ENCODE measurements at regions not wholly inside any gene's neighbourhood (a gene's known extent, or its start where the extent isn't known, plus 50 kb on each side); places are given as distances from the start of the nearest gene placed in this dataset.
"Not testable (repeated sequence)": the region's sequence is repeated elsewhere in the genome, so short reads cannot be mapped to it uniquely, and the experiment has no call there.

DNA sequence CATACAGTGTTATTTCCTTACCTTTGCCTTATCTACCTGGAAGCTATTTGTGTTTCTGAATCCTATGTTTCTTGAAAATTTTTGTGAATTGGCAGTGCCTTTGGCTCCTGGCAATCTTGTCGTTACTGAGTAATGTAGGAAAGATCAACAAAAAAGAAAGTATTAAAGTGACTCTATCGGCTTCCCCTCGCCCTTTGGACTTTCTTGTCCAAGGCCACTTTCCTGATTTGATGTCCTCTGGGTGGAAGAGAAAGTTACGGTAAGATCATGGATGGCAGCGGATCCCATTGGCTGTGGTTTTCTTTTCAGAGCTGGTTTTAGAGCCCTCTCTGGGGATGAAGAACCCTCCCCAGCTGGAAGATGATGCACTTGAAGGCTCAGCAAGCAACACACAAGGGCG is 324.9 kb upstream of the COX7C start:
- not testable (repeated sequence) for DNase-seq

DNA sequence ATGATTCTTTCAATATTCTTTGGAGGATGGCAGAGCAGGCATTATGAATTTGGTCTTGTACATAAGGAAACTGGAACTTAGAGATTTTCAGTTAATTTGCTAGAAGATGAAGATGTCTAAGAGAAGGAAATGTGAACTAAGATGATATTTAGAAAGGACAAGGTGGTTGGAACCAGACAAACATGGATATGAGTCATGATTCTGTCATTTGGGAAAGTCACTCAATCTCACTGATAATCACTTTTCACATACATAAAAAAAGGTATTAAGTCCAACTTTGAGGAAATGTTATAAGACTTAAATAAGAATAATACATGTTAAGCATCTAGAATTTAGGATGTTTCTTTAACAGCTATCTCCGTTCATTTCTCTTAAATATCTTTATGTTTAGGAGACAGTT is 315.1 kb upstream of the COX7C start:
- DNase-seq: not testable (repeated sequence)

DNA sequence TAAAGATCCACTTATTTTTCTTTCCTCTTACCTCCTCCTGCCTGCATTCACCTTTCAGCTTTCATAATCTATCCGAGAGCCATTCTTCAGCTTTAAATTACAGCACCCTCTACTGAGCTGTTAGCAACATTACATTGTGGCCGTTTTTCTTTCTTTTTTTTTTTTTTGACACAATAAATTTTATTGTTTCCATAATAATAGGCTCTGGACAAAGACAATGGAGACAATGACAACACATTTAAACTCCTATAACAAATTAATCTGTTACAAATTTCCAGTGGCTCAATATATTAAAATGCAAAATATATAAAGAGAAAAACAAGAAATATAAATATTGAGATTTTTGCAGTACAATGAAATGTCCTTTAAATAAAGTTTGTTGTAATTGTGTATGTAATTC is 312.7 kb upstream of the COX7C start:
- DNase-seq: peak; percentile 9

DNA sequence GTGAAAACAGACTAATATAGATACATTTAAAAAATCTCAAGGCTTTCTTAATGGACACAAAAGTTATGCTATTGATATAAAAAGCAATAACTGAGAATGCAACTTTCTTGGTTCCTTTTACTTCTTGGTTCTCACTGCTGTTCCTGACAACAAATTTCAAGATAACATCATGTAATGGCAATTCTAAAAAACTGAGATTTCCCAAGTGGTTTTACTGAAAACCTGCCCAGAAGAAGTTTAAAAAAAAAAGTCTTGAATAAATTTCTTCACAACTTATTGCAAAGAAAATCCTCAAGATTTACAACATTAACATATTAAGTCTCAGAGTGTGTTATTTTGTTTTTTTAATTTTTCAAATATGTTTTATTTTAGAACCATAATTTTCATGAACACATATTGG is 302.8 kb upstream of the COX7C start:
- no peak for DNase-seq

DNA sequence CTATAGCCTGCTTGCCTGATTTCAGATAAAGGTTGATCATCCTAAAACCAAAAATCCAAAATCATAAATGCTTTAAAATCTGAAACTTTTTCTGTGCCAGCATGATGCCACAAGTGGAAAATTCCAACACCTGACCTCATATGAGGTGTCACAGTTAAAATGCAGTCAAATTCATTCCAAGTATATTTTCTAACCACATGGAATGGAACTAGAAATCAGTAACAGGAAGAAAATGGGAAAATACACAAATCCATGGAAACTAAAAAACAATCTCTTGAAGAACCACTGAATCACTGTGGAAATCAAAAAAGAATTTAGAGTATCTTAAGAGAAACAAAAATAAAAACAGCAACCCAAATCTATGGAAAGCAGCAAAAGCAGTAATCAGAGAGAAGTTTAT is 297.5 kb upstream of the COX7C start:
- DNase-seq: no peak

DNA sequence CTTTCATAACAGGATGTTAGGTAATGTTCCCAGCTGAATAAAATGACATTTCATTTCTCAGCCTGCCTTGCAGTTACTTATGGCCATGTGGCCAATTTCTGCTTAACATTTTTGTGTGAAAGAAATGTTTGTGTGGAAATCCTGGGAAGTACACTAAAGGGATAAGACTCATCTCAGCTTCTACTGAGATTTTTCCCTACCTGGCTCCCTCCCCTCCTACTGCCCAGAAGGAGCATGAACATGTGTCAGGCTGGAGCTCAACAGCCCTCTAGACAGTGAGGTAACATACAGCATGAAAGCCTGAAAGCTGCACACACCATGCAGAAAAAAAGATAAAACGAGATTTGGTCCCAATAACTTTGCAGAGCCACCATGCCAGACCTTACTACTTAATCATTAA is 288.4 kb upstream of the COX7C start:
- no peak for DNase-seq

DNA sequence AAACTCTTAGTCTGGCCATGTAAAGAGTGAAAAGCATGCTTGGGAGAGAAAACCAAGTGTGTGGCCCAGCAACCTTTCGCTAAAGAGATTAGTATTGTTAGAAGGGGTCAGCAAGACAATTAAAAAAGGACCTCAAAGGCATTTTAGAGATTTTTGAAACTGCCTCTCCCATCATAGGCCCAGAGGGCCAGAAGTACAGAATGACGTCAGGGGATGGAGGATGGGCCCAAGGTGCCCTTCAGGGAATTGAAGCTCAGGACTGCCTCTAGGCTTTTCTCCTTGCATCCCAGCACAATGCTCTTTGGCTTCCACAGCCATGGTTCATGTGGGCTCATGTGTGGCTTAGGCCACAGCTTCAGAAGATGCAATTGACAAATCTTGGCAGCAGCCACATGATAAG is 287.0 kb upstream of the COX7C start:
- DNase-seq: no peak

DNA sequence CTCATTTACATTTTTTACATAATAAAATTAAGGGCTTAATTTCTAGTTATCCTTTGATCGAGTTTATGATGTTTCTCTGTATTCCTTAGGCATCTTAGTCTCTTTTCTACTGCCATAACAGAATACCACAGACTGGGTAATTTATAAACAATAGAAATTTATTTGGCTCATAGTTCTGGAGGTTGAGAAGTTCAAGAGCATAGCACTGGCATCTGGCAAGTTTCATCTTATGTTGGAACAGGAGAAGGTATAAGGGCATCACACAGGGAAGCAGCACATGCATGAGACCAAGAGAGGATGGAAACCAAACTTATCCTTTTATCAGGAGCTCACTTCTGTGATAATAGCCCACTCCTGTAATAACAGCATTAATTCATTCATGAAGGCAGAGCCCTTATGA is 284.9 kb upstream of the COX7C start:
- DNase-seq: no peak

DNA sequence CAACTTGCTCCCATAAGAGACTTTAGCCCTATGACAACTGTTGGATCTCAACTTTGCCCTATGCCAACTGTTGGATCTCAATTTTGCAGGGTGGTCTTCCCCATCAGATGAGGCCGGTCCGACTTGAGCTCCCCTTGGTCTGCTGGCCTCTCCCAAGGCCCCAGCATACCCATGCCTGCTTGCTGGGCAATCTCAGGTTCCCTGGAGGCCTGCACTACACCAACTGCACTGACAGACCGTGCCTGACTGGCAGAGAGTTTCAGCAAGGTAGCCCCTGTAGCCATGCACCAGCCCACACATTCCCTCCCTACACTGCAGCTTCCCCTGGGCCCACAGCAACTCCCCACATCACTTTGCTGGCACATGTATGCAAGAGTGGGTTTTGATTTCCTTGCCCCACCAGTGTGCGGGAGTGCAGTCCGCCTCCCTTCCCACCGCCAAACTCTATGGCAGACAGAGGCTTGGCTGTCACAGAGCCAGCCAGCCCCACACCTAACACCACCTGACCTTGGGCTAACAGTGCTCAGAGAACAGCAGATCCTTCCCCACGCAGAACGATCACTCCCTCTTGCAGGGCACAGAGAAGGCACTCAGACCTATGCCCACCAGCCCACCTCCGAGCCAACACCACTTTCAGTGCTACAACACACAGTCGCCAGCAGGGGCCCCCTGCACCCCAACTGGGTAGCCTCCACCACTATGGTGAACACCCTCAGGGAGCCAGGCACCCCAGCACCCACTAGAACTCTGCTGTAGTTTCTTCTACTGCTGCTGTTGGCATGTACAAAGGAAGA is 279.9 kb upstream of the COX7C start:
- no peak for DNase-seq

DNA sequence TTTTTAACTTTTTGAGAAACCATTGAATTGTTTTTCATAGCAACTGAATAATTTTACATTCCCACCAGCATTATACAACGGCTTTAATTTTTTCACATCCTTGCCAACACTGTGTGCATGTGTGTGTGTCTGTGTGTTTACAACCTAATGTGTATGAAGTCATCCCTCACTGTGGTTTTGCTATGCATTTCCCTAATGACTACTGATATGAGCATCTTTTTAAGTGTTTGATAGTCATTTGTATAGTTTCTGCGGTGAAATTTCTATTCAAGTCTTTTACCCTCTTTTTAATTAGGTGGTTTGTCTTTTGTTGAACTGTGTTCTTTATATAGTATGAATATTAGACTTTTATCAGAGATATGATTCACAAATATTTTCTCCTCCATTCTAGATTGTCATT is 263.1 kb upstream of the COX7C start:
- DNase-seq: no peak

DNA sequence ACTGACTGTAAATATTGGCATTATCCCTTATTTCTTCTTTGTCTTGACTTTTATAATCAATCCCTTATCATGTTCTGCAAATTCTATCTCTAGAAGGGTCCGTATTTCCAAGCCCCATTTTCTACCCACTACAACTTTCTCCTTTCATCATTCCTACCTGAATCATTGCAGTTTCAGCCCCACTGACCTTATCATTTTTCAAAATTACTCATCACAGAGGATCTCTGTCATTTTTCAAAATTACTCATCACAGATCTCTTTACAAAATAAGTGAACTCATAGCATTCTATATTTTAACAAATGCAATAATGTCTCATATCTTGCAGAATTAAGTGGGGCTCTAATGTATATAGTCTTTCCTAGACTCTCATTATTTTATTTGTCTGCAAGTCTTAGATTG is 256.9 kb upstream of the COX7C start:
- DNase-seq: no peak

DNA sequence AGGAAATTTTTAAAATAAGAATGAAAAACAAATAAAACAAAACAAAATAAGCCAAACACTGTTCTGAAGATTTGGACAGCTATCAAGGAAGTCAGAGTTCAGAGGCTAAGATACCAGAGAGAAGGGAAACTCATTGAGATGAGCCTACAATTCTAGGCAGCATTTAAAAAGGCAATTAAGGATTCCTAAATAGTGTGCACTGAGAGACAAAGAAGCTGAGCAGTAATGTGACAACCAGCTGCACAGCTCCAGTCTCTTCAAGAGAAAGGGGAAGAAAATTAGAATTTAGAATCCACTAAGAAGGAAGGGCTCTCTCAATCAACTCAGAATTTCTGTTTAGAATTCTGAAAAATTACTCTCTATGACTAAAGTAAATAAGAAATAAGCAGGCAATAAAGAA is 246.7 kb upstream of the COX7C start:
- no peak for DNase-seq

DNA sequence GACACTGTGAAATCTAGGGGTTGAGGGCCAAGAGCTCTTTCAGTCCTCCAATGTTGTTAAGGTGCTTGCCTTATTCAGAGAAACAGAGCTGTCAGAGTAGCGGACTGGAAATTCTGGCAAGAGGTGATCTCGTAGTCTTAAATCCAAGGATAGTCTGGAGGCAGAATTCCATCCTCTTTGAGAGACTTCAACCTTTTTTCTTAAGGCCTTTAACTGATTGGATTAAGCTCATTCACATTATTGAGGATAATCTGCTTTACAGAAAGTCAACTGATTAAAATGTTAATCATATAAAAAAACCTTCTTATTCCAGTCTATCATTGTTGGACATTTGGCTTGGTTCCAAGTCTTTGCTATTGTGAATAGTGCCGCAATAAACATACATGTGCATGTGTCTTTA is 243.1 kb upstream of the COX7C start:
- DNase-seq: no peak

DNA sequence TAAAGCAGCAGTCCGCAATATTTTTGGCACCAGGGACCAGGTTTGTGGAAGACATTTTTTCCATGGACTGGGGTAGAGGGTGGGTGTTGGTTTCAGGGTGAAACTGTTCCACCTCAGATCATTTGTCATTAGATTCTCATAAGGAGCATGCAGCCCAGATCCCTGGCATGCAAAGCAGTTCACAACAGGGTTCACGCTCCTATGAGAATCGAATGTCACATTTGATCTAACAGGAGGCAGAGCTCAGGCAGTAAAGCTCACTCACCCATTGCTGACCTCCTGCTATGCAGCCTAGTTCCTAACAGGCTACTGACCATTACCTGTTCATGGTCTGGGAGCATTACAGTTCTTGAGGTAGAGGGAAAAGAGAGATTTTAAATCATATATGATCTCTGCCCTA is 241.5 kb upstream of the COX7C start:
- DNase-seq: no peak

DNA sequence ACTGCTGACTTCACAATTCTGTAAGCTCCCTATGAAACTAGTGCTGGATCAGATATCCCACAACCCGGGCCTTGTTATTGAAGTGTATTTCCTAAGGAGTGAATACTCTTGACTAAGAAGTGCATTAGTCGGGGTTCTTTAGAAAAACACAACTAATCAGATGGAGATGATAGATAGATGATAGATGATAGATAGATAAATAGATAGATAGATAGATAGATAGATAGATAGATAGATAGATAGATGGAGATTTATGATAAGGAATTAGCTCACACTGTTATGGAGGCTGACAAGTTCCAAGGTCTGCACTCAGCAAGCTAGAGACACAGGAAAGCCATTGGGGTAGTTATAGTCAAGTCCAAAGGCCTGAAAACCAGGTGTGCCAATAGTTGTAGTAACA is 214.6 kb upstream of the COX7C start:
- DNase-seq: no peak

DNA sequence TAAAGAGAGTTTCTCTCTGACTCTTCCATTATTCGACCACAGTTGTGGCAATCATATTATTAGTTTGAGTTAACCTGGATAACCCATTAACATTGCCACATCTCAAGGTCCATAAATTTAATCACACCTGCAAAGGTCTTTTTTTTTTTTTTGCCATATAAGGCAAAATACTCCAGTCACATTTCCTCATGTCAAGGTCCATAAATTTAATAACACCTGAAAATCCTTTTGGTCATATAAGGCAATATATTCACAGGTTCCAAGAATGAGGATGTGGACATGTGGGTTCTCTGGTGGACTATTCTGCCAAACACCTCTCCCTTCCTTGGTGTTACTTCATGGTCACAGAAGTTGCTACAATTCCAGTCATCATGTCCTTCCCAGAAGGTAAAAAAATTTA is 213.5 kb upstream of the COX7C start:
- DNase-seq: no peak

DNA sequence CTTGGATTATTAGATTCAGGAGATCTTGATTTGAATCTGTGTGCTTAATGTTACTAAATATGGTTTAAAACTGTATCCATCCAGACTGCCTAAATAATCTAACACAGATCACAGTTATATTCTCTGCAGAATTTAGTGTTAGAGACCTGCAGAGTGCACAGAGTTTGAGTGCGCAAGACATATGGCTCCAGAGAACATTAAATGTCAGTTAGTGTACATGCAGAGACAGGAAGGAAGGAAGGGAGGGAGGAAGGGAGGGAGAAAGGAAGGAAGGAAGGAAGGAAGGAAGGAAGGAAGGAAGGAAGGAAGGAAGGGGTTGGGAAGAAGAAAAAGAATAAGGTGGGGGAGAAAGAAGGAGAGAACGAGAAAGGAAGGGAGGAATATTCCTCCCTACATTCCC is 210.0 kb upstream of the COX7C start:
- DNase-seq: no peak

DNA sequence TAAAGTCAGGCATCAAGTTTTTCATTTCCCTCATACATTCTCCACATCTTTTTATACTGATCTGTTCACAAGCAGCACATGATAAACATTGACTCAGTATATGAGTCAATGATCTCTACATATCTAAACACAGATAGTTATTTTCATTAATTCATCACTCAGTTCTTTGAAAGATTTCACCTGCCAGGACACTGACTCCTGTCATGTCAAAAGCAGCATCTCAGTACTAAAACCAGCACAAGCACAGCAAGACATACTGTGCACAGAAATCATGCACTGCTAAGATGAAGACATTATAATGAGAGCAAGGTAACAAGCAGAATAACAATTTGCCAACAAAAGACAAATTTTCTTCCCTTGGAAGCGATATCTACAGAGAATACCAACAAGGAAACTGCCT is 206.1 kb upstream of the COX7C start:
- DNase-seq: no peak

DNA sequence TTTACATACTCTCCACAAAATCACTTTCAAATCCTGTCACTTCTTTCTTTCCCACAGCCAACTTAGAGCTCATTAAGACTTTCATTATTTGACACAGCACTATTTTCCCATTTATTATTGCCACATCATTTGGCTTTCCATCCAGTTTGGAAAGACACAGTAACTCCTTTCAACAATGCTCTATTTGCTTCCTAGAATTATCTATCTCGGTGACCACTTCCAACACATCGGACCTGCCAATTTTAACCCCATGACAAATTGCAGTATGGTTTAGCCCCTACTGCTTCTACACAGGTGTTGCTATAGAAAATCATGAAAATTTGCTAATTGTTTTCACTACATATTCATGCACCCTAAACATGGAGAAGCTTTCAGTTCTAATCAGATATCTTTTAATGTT is 190.6 kb upstream of the COX7C start:
- DNase-seq: no peak

DNA sequence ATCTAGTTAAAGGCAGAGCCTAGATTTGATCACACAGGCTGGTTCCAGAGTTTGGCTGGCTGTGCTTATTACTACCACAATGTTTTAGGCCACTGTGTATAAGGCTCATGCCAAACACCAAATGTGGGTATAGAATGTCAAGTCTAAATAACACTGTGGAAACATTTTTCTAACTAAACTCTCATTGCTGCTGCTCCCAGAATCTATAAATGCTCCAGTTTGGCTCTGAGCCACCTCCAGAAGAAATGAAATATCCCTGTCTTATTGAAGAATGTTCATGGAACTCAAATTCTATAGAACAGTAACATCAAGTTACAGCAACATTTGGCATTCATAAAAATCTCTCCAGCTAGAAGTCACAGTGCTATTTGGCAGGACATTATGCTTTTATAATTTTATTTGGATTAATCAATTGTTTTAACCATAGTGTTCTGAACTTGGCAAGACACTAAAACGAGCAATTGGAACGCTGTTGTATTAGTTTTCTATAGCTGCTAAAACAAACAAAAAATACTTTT is 178.1 kb upstream of the COX7C start:
- no peak for DNase-seq

DNA sequence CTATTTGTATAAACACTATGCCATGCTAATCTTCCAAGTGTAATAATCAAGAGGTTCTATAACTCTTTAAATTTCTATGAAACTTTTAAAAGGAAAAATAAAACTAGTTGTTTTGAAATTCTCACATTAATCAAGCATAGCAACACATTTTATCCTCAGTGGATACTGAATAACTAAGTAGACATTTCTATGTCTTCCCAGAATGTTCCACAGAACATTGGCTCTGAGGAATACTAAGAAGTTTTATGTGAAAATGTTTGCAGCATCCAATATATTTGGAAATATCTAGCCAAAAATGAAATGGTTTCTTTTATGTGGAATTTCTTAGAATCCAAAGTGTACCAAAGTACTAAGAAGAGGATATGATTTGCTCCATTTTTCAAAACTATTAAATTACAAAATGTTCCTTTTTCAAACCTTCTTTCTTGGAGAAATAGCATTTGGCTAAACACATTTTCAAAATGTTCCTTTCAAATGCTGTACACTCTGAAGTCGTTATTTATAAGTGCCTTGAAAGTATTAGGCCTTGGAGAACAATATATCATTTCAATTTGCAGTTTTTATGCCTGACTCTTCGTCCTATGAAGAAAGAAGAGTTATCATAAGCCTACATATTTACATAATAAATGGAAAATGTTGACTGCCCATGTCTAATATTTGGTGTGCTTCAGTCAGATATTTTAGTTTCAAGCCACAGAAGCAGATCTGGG is 175.6 kb upstream of the COX7C start:
- DNase-seq: no peak

DNA sequence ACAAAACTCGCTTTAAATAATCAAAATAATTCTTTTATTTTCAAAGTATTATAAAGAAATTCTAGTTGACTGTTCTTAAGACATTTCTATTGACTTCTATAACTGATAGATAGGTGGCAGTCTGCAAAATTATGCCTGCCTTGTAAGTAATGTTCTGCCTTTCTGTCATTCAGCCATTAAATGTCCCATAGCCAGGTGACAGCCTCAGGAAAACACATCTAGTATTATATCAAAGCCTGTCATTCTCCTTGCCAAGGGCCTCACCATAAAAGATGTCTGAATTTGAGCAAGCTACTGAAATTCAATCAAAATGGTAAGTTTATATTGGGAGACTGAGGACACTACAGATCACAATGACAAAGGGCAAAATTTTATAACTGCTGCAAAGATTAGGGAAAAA is 170.4 kb upstream of the COX7C start:
- no peak for DNase-seq

DNA sequence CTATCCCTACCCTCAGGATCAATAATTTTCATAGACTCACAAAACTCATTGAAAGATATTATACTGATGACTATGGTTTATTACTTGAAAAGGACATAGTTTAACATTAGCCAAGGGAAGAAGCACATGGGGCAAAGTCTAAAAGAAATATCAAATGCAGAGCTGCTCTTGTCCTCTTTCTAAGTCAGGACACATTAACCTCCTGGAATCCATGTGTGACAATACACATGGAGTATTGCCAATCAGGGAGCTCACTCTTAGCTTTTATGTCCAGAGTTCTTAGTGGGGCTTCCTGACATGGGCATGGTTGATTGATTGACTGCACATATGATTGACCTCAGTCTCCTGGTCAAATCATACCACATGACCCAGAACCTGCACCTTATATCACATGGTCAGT is 165.5 kb upstream of the COX7C start:
- DNase-seq: no peak

DNA sequence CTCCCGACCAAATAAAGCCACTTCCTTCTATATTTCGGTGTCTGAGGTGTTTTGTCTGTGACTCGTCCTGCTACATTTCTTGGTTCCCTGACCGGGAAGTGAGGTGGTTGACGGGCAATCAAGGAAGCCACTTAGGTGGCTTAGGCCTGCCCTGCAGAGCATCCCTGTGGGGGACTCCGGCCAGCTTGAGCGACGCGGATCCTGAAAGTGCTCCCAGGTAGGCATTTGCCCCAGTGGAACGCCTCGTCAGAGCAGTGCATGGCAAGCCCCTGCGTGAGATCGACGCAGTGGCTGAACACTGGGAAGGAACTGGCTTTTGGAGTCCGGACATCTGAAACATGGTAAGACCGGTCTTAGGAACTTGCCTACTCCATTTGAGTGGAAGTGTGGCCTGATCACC is 157.2 kb upstream of the COX7C start:
- no peak for DNase-seq

Data from NCI-H2171 treated with DMSO at 0.1 percent for 48 hours (cell line).